Activated B cell treated with CpG ODN at 0.5 μM for 24 hours (primary cell): ENCODE measurements at regions not wholly inside any gene's neighbourhood (a gene's known extent, or its start where the extent isn't known, plus 50 kb on each side); places are given as distances from the start of the nearest gene placed in this dataset.

ENCODE experiments used
- ATAC-seq: fragments of 200-7000 bp; cut with Tn5 transposase; one replicate; pipeline ENCODE4 v1.10.0; 2021; ENCODE audit warnings: low read depth, mild to moderate bottlenecking, moderate library complexity
- CTCF ChIA-PET: fragments of 350-600 bp; sonication (Branson Sonifier 250); formaldehyde crosslinking; loops from one replicate; lab custom pipeline; 2021; ENCODE audit warnings: antibody characterized with exemption; lab: Charles Lee
- POLR2A ChIA-PET: fragments of 350-600 bp; sonication (Branson Sonifier 250); formaldehyde crosslinking; loops from one replicate; lab custom pipeline; 2021; ENCODE audit warnings: antibody characterized with exemption; lab: Charles Lee
- DNase-seq: peaks from one replicate; pipeline ENCODE4 v3.0.0; 2022
- H3K27ac Mint-ChIP-seq: one replicate; pipeline ENCODE4 v1.8.0; 2020; ENCODE audit warnings: mixed read lengths
- H3K27me3 Mint-ChIP-seq: one replicate; pipeline ENCODE4 v1.8.0; 2021; ENCODE audit warnings: mixed read lengths
- H3K36me3 Mint-ChIP-seq: one replicate; pipeline ENCODE4 v1.8.0; 2021; ENCODE audit warnings: low read depth, mixed read lengths
- H3K4me1 Mint-ChIP-seq: one replicate; pipeline ENCODE4 v1.8.0; 2021; ENCODE audit warnings: mixed read lengths
- H3K4me3 Mint-ChIP-seq: one replicate; pipeline ENCODE4 v1.8.0; 2020; ENCODE audit warnings: mild to moderate bottlenecking, mixed read lengths
- H3K9me3 Mint-ChIP-seq: one replicate; pipeline ENCODE4 v1.8.0; 2020; ENCODE audit warnings: mixed read lengths
- CTCF ChIP-seq: fragments of 200-600 bp; IDR thresholded peaks from one replicate; pipeline ENCODE4 v1.8.0; 2022; ENCODE audit warnings: antibody characterized with exemption, mild to moderate bottlenecking
- intact Hi-C: fragments of 100-400 bp; cut with micrococcal nuclease; formaldehyde crosslinking; loops from one replicate; pipeline ENCODE4 v1.15.1; 2024

GRCh38 chr4:27176881-27177280 lies 316.2 kb downstream of the STIM2 start:
- Mint-ChIP-seq H3K27ac (no peak overlapping the region), H3K4me1 (no peaks in the 10 kb centered on the region), H3K36me3 (no peaks in the 10 kb centered on the region), H3K27me3 (no peaks in the 10 kb centered on the region), H3K9me3 (peaks cover 5% of the 10 kb centered on the region), H3K4me3 (no peak overlapping the region)
- ChIA-PET POLR2A (no interaction called here), CTCF (no interaction called here)
- TF ChIP-seq CTCF = no peak
- intact Hi-C loops = no loop called here
- ATAC-seq (no peak), DNase-seq (no peak)

DNA sequence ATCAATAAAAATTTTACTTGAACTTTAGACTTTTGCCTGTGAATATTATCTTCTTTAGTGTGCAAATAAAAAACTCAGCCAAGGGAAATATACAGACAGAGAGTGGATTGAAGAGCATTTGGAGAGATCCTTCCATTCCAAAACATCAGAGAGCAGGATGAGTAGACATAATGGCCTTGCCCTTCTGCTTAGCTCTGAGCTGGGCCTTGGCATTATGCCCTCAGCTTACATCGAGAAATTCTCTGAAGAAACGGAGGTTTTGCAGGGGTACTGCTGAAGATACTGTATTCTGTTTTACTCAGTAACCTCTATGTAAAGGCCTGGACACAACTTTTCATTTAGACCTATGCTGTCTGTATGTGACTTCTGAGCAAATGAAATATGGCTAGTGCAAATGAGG lies 317.4 kb downstream of the STIM2 start:
- Mint-ChIP-seq H3K9me3 (peaks cover 5% of the 10 kb centered on the region), H3K27ac (no peak overlapping the region), H3K4me1 (no peaks in the 10 kb centered on the region), H3K36me3 (no peaks in the 10 kb centered on the region), H3K4me3 (no peak overlapping the region), H3K27me3 (no peaks in the 10 kb centered on the region)
- DNase-seq (no peak), ATAC-seq (no peak)
- TF ChIP-seq CTCF = no peak
- ChIA-PET POLR2A (no interaction called here), CTCF (no interaction called here)
- intact Hi-C loops = no loop called here

GRCh38 chr4:27181693-27182092 lies 321.1 kb downstream of the STIM2 start:
- POLR2A ChIA-PET = no interaction called here
- ATAC-seq = no peak
- DNase-seq = no peak
- CTCF ChIA-PET = no interaction called here
- intact Hi-C loops = no loop called here
- H3K4me3 Mint-ChIP-seq = no peak overlapping the region
- H3K4me1 Mint-ChIP-seq = no peaks in the 10 kb centered on the region
- no peaks in the 10 kb centered on the region for H3K9me3 Mint-ChIP-seq
- H3K27ac Mint-ChIP-seq = no peak overlapping the region
- H3K27me3 Mint-ChIP-seq = no peaks in the 10 kb centered on the region
- no peak for TF ChIP-seq CTCF
- no peaks in the 10 kb centered on the region for H3K36me3 Mint-ChIP-seq

DNA sequence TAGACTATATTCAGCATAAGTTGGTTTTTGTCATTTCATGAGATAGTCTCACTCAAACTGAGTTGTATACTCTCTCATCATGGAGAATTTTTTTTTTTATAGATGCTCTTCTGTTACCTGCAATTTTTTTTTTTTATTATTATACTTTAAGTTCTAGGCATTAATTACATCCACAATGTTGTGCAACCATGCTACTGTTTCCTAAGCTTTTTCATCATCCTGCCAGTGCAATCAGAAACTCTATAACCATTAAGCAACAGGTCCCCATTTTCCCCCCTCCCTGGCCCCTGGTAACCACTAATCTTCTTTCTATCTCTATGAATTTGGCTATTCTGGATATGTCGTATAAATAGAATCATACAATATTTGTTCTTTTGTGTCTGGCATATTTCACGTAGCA lies 321.6 kb downstream of the STIM2 start:
- Mint-ChIP-seq H3K36me3 (no peaks in the 10 kb centered on the region), H3K4me3 (no peak overlapping the region), H3K27ac (no peak overlapping the region), H3K9me3 (no peaks in the 10 kb centered on the region), H3K4me1 (no peaks in the 10 kb centered on the region), H3K27me3 (no peaks in the 10 kb centered on the region)
- ChIA-PET CTCF (no interaction called here), POLR2A (no interaction called here)
- DNase-seq (no peak), ATAC-seq (no peak)
- no peak for TF ChIP-seq CTCF
- intact Hi-C loops = no loop called here

GRCh38 chr4:27184508-27185155 lies 324.0 kb downstream of the STIM2 start:
- H3K4me1 Mint-ChIP-seq = no peaks in the 10 kb centered on the region
- TF ChIP-seq CTCF = no peak
- no peak for DNase-seq
- H3K27me3 Mint-ChIP-seq = peaks cover 2% of the 10 kb centered on the region
- H3K27ac Mint-ChIP-seq = no peak overlapping the region
- POLR2A ChIA-PET = no interaction called here
- no peak overlapping the region for H3K4me3 Mint-ChIP-seq
- H3K36me3 Mint-ChIP-seq = no peaks in the 10 kb centered on the region
- H3K9me3 Mint-ChIP-seq = no peaks in the 10 kb centered on the region
- ATAC-seq = no peak
- intact Hi-C loops = no loop called here
- CTCF ChIA-PET = no interaction called here
